ENCODE measurements at regions not wholly inside any gene's neighbourhood (a gene's known extent, or its start where the extent isn't known, plus 50 kb on each side); places are given as distances from the start of the nearest gene placed in this dataset.

- no peak overlapping the region for H3K27ac ChIP-seq (ENCODE audit: low read depth, low read length)
- H4K5ac ChIP-seq (ENCODE audit: low read length): no peak overlapping the region
- no peak overlapping the region for H3K18ac ChIP-seq (ENCODE audit: low read length)
Measured at GRCh38 chr4:120238277-120238973, 171.8 kb upstream of the MAD2L1 start.

GRCh38 chr4:120236873-120237272 lies 170.2 kb upstream of the MAD2L1 start:
- Histone ChIP-seq H2AK5ac (ENCODE audit: low read length) (no peak overlapping the region), H3K9ac (ENCODE audit: low read length) (no peak overlapping the region), H3K4me1 (ENCODE audit: control insufficient read depth, low read depth, low read length) (no peaks in the 10 kb centered on the region), H4K5ac (ENCODE audit: low read length) (no peak overlapping the region), H3K4ac (ENCODE audit: low read depth, low read length) (no peak overlapping the region), H2BK120ac (ENCODE audit: low read depth, low read length) (no peak overlapping the region), H4K8ac (ENCODE audit: low read depth, low read length) (no peak overlapping the region), H3K27ac (ENCODE audit: low read depth, low read length) (no peak overlapping the region), H3K27me3 (ENCODE audit: insufficient read depth, low read length, poor library complexity) (no peaks in the 10 kb centered on the region), H3K4me3 (ENCODE audit: low read length) (no peak overlapping the region), H3K79me1 (ENCODE audit: low read length) (no peaks in the 10 kb centered on the region), H3K23ac (ENCODE audit: low read length) (no peak overlapping the region), H3K56ac (ENCODE audit: low read length) (no peak overlapping the region), H2BK5ac (ENCODE audit: low read length) (no peak overlapping the region), H3K79me2 (ENCODE audit: control insufficient read depth, insufficient read depth, low read length) (no peaks in the 10 kb centered on the region), H3K18ac (ENCODE audit: low read length) (no peak overlapping the region), H2BK15ac (replicated peaks; ENCODE audit: low read depth) (no peak overlapping the region), H3K4me2 (ENCODE audit: low read length) (no peak overlapping the region), H3K36me3 (ENCODE audit: control insufficient read depth, insufficient read depth, low read length) (no peaks in the 10 kb centered on the region)
- no CpG with 5 or more reads among the region's 5 CpGs for WGBS (ENCODE audit: extremely low coverage, insufficient coverage, low lambda C conversion rate)
- DNase-seq: no peak

More at GRCh38 chr4:120238277-120238973, 171.8 kb upstream of the MAD2L1 start:
- H3K79me2 ChIP-seq (ENCODE audit: control insufficient read depth, insufficient read depth, low read length): no peaks in the 10 kb centered on the region
- no peak overlapping the region for H3K9ac ChIP-seq (ENCODE audit: low read length)
- H3K4me1 ChIP-seq (ENCODE audit: control insufficient read depth, low read depth, low read length): no peaks in the 10 kb centered on the region
- H2BK5ac ChIP-seq (ENCODE audit: low read length): no peak overlapping the region
- H2BK120ac ChIP-seq (ENCODE audit: low read depth, low read length): no peak overlapping the region
- no peaks in the 10 kb centered on the region for H3K27me3 ChIP-seq (ENCODE audit: insufficient read depth, low read length, poor library complexity)
- WGBS (ENCODE audit: extremely low coverage, insufficient coverage, low lambda C conversion rate): no CpG with 5 or more reads among the region's 5 CpGs
- no peaks in the 10 kb centered on the region for H3K79me1 ChIP-seq (ENCODE audit: low read length)
- no peak overlapping the region for H3K4me3 ChIP-seq (ENCODE audit: low read length)
- no peak overlapping the region for H2BK15ac ChIP-seq (replicated peaks; ENCODE audit: low read depth)
- no peak for DNase-seq
- no peak overlapping the region for H3K56ac ChIP-seq (ENCODE audit: low read length)
- no peaks in the 10 kb centered on the region for H3K36me3 ChIP-seq (ENCODE audit: control insufficient read depth, insufficient read depth, low read length)
- no peak overlapping the region for H2AK5ac ChIP-seq (ENCODE audit: low read length)
- no peak overlapping the region for H4K8ac ChIP-seq (ENCODE audit: low read depth, low read length)
- H3K23ac ChIP-seq (ENCODE audit: low read length): no peak overlapping the region
- H3K4ac ChIP-seq (ENCODE audit: low read depth, low read length): no peak overlapping the region
- H3K4me2 ChIP-seq (ENCODE audit: low read length): no peak overlapping the region

DNA sequence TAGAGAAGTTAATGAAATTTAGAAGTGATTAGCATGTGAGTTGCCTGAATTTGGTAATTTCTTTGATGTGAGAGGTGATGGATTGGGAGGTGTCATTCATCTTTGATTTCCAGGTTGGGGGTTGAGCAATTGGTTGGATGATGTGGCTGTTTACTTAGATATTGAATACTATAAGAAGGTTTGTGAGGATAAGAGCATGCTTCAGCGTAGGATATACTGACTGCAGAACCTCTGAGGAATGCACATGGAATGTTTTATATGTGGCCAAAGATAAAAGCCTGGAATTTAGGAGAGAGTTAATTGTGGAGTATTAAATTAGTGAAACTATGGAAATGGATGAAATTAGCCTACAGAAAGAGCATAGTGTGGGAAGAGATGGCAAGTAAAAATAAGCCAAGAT lies 165.4 kb upstream of the MAD2L1 start:
- DNase-seq: no peak
- no peak overlapping the region for H3K27ac ChIP-seq (ENCODE audit: low read depth, low read length)
- no peak overlapping the region for H3K9ac ChIP-seq (ENCODE audit: low read length)
- no peak overlapping the region for H2BK15ac ChIP-seq (replicated peaks; ENCODE audit: low read depth)
- H3K4me1 ChIP-seq (ENCODE audit: control insufficient read depth, low read depth, low read length): no peaks in the 10 kb centered on the region
- no peaks in the 10 kb centered on the region for H3K36me3 ChIP-seq (ENCODE audit: control insufficient read depth, insufficient read depth, low read length)
- H4K5ac ChIP-seq (ENCODE audit: low read length): no peak overlapping the region
- no peak overlapping the region for H2AK5ac ChIP-seq (ENCODE audit: low read length)
- no peak overlapping the region for H3K23ac ChIP-seq (ENCODE audit: low read length)
- H3K79me2 ChIP-seq (ENCODE audit: control insufficient read depth, insufficient read depth, low read length): no peaks in the 10 kb centered on the region
- WGBS (ENCODE audit: extremely low coverage, insufficient coverage, low lambda C conversion rate): no CpG with 5 or more reads among the region's 1 CpG
- no peak overlapping the region for H3K18ac ChIP-seq (ENCODE audit: low read length)
- H3K4me2 ChIP-seq (ENCODE audit: low read length): no peak overlapping the region
- H3K56ac ChIP-seq (ENCODE audit: low read length): no peak overlapping the region
- no peaks in the 10 kb centered on the region for H3K79me1 ChIP-seq (ENCODE audit: low read length)
- no peaks in the 10 kb centered on the region for H3K27me3 ChIP-seq (ENCODE audit: insufficient read depth, low read length, poor library complexity)
- H3K4me3 ChIP-seq (ENCODE audit: low read length): no peak overlapping the region
- no peak overlapping the region for H2BK5ac ChIP-seq (ENCODE audit: low read length)
- no peak overlapping the region for H2BK120ac ChIP-seq (ENCODE audit: low read depth, low read length)
- H3K4ac ChIP-seq (ENCODE audit: low read depth, low read length): no peak overlapping the region
- H4K8ac ChIP-seq (ENCODE audit: low read depth, low read length): no peak overlapping the region

DNA sequence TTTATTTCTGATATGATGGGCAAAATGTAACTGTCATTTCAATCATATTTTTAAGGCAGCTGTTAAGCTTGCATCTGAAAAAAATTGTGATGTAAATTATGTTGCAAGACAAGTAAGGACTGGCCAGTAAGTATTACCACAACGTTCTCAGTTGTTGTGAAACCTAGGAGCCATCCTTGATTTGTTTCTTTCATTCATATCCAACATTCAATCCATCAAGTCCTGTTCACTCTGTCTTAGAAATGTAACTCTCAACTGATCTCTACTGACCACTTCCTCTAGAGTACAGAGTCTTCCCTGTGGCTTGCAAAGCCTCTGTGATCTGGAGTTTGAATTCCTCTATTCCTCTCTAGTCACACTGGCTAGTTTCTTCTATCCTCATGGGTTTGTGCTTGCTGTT lies 161.4 kb upstream of the MAD2L1 start:
- H3K27ac ChIP-seq (ENCODE audit: low read depth, low read length): no peak overlapping the region
- no CpG with 5 or more reads among the region's 1 CpG for WGBS (ENCODE audit: extremely low coverage, insufficient coverage, low lambda C conversion rate)
- no peak overlapping the region for H4K8ac ChIP-seq (ENCODE audit: low read depth, low read length)
- no peak overlapping the region for H3K23ac ChIP-seq (ENCODE audit: low read length)
- DNase-seq: no peak
- H3K79me1 ChIP-seq (ENCODE audit: low read length): no peaks in the 10 kb centered on the region
- H3K36me3 ChIP-seq (ENCODE audit: control insufficient read depth, insufficient read depth, low read length): no peaks in the 10 kb centered on the region
- no peak overlapping the region for H2BK5ac ChIP-seq (ENCODE audit: low read length)
- H4K5ac ChIP-seq (ENCODE audit: low read length): no peak overlapping the region
- no peak overlapping the region for H2AK5ac ChIP-seq (ENCODE audit: low read length)
- H3K56ac ChIP-seq (ENCODE audit: low read length): no peak overlapping the region
- H3K4me3 ChIP-seq (ENCODE audit: low read length): no peak overlapping the region
- no peak overlapping the region for H3K4me2 ChIP-seq (ENCODE audit: low read length)
- no peak overlapping the region for H3K9ac ChIP-seq (ENCODE audit: low read length)
- H3K4ac ChIP-seq (ENCODE audit: low read depth, low read length): no peak overlapping the region
- H3K4me1 ChIP-seq (ENCODE audit: control insufficient read depth, low read depth, low read length): no peaks in the 10 kb centered on the region
- no peak overlapping the region for H2BK120ac ChIP-seq (ENCODE audit: low read depth, low read length)
- H3K79me2 ChIP-seq (ENCODE audit: control insufficient read depth, insufficient read depth, low read length): no peaks in the 10 kb centered on the region
- no peak overlapping the region for H2BK15ac ChIP-seq (replicated peaks; ENCODE audit: low read depth)
- no peak overlapping the region for H3K18ac ChIP-seq (ENCODE audit: low read length)
- no peaks in the 10 kb centered on the region for H3K27me3 ChIP-seq (ENCODE audit: insufficient read depth, low read length, poor library complexity)

DNA sequence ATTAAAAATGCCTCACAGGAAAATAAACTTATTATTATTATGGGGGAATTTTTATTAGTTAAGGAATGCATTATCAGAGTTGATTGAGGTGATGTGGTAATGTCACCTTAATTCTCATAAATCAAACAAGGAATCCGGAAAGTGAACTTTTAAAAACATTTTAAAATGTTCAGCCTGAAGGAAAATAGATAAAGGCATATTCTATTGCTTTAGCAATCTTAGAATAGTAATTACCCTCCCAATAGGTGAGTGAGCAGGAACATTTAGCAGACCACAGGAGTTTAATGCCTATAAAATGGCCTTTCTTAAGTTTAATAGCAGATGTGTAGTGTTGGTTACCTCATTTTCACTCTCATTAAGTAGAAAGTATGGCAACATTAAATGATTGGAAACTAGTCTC lies 160.9 kb upstream of the MAD2L1 start:
- H2BK120ac ChIP-seq (ENCODE audit: low read depth, low read length): no peak overlapping the region
- no peak overlapping the region for H3K18ac ChIP-seq (ENCODE audit: low read length)
- H3K4me1 ChIP-seq (ENCODE audit: control insufficient read depth, low read depth, low read length): no peaks in the 10 kb centered on the region
- DNase-seq: no peak
- WGBS (ENCODE audit: extremely low coverage, insufficient coverage, low lambda C conversion rate): no CpG with 5 or more reads among the region's 1 CpG
- H3K4ac ChIP-seq (ENCODE audit: low read depth, low read length): no peak overlapping the region
- H3K79me1 ChIP-seq (ENCODE audit: low read length): no peaks in the 10 kb centered on the region
- no peak overlapping the region for H2BK15ac ChIP-seq (replicated peaks; ENCODE audit: low read depth)
- no peak overlapping the region for H4K8ac ChIP-seq (ENCODE audit: low read depth, low read length)
- H3K36me3 ChIP-seq (ENCODE audit: control insufficient read depth, insufficient read depth, low read length): no peaks in the 10 kb centered on the region
- no peak overlapping the region for H3K27ac ChIP-seq (ENCODE audit: low read depth, low read length)
- H2AK5ac ChIP-seq (ENCODE audit: low read length): no peak overlapping the region
- H4K5ac ChIP-seq (ENCODE audit: low read length): no peak overlapping the region
- no peak overlapping the region for H3K4me3 ChIP-seq (ENCODE audit: low read length)
- no peak overlapping the region for H3K9ac ChIP-seq (ENCODE audit: low read length)
- H3K27me3 ChIP-seq (ENCODE audit: insufficient read depth, low read length, poor library complexity): no peaks in the 10 kb centered on the region
- H2BK5ac ChIP-seq (ENCODE audit: low read length): no peak overlapping the region
- no peak overlapping the region for H3K4me2 ChIP-seq (ENCODE audit: low read length)
- no peak overlapping the region for H3K23ac ChIP-seq (ENCODE audit: low read length)
- no peak overlapping the region for H3K56ac ChIP-seq (ENCODE audit: low read length)
- no peaks in the 10 kb centered on the region for H3K79me2 ChIP-seq (ENCODE audit: control insufficient read depth, insufficient read depth, low read length)

DNA sequence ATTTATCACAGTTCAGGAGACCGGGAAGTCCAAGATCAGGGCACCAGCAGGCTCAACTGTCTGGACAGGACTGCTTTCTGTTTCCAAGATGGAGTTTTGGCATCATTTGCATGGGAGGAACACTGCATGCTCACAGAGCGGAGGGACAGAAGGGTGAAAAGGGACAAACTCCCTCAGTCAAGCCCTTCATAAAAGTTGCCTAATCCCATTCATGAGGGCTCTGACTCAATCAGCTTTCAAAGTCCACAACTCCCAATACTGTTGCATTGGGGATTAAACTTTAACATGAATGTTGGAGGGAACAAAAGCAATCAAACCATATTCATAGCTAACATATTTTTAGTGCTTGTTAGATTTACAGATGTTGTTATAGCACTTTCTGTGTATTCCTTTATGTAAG lies 158.9 kb upstream of the MAD2L1 start:
- no peak overlapping the region for H2BK5ac ChIP-seq (ENCODE audit: low read length)
- H3K27me3 ChIP-seq (ENCODE audit: insufficient read depth, low read length, poor library complexity): no peaks in the 10 kb centered on the region
- H3K79me1 ChIP-seq (ENCODE audit: low read length): no peaks in the 10 kb centered on the region
- H3K36me3 ChIP-seq (ENCODE audit: control insufficient read depth, insufficient read depth, low read length): no peaks in the 10 kb centered on the region
- no peaks in the 10 kb centered on the region for H3K4me1 ChIP-seq (ENCODE audit: control insufficient read depth, low read depth, low read length)
- H3K9ac ChIP-seq (ENCODE audit: low read length): no peak overlapping the region
- no peak overlapping the region for H3K27ac ChIP-seq (ENCODE audit: low read depth, low read length)
- no peak overlapping the region for H4K5ac ChIP-seq (ENCODE audit: low read length)
- H3K56ac ChIP-seq (ENCODE audit: low read length): no peak overlapping the region
- H3K4me2 ChIP-seq (ENCODE audit: low read length): no peak overlapping the region
- no peak overlapping the region for H3K4me3 ChIP-seq (ENCODE audit: low read length)
- H4K8ac ChIP-seq (ENCODE audit: low read depth, low read length): no peak overlapping the region
- H2BK120ac ChIP-seq (ENCODE audit: low read depth, low read length): no peak overlapping the region
- no peak overlapping the region for H3K18ac ChIP-seq (ENCODE audit: low read length)
- H3K23ac ChIP-seq (ENCODE audit: low read length): no peak overlapping the region
- no peak overlapping the region for H3K4ac ChIP-seq (ENCODE audit: low read depth, low read length)
- no CpG with 5 or more reads among the region's 2 CpGs for WGBS (ENCODE audit: extremely low coverage, insufficient coverage, low lambda C conversion rate)
- no peak overlapping the region for H2BK15ac ChIP-seq (replicated peaks; ENCODE audit: low read depth)
- no peak for DNase-seq
- no peaks in the 10 kb centered on the region for H3K79me2 ChIP-seq (ENCODE audit: control insufficient read depth, insufficient read depth, low read length)
- no peak overlapping the region for H2AK5ac ChIP-seq (ENCODE audit: low read length)

Measured in mesendoderm (in vitro differentiated cells).